Stomach (tissue), 4 donors: ENCODE measurements at regions not wholly inside any gene's neighbourhood (a gene's known extent, or its start where the extent isn't known, plus 50 kb on each side); places are given as distances from the start of the nearest gene placed in this dataset.

Experiments
- EP300 ChIP-seq: sonication (generic); formaldehyde crosslinking; IDR thresholded peaks from one replicate; pipeline ENCODE4 v1.6.1; 2017; ENCODE audit warnings: antibody characterized with exemption
- POLR2A ChIP-seq, 4 donors: fragments of 450-650 bp; IDR thresholded peaks; one replicate each; pipeline ENCODE4 v1.6.1; 2016; ENCODE audit warnings: antibody characterized with exemption in 4 of 4, control low read depth in 2 of 4, mild to moderate bottlenecking in 1 of 4, moderate library complexity in 1 of 4
- TF ChIP-seq, protein P1 (sequence below), 7 experiments: fragments of 450-650 bp in 4 of 7; fragments of 200-600 bp in 3 of 7; sonication (generic) in 3 of 7; IDR thresholded peaks; one replicate each; pipeline ENCODE4 v1.5.1; 2016 to 2019; ENCODE audit warnings: antibody characterized with exemption in 7 of 7, control low read depth in 2 of 7, mild to moderate bottlenecking in 1 of 7

DNA sequence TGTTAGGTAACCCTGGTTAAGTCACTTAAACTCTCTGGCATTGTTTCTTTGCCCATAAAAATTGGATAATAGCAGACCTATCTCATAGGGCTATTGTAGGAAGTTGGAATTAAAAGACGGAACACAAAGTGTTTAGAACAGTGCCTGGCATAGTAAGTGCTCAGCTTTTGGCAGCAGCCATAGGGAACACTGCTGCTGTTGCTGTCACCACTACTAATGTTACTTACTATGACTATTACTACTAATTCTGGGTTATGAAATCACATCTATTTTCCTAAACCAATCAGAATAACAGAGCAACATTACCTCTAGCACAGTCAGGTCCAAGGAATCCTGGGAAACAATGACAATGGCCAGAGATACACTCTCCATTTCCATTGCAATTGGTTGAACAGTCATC, 300.0 kb downstream of the SH2D1A start:
- no peak for TF ChIP-seq EP300
- TF ChIP-seq, protein P1, sequence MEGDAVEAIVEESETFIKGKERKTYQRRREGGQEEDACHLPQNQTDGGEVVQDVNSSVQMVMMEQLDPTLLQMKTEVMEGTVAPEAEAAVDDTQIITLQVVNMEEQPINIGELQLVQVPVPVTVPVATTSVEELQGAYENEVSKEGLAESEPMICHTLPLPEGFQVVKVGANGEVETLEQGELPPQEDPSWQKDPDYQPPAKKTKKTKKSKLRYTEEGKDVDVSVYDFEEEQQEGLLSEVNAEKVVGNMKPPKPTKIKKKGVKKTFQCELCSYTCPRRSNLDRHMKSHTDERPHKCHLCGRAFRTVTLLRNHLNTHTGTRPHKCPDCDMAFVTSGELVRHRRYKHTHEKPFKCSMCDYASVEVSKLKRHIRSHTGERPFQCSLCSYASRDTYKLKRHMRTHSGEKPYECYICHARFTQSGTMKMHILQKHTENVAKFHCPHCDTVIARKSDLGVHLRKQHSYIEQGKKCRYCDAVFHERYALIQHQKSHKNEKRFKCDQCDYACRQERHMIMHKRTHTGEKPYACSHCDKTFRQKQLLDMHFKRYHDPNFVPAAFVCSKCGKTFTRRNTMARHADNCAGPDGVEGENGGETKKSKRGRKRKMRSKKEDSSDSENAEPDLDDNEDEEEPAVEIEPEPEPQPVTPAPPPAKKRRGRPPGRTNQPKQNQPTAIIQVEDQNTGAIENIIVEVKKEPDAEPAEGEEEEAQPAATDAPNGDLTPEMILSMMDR (IDR thresholded peaks at IDR 0.05), result no peak
- TF ChIP-seq POLR2A (IDR thresholded peaks at IDR 0.05), result no peak
